Right lobe of liver (tissue), 6 donors: ENCODE measurements at regions not wholly inside any gene's neighbourhood (a gene's known extent, or its start where the extent isn't known, plus 50 kb on each side); places are given as distances from the start of the nearest gene placed in this dataset.
"Not testable (repeated sequence)": the region's sequence is repeated elsewhere in the genome, so short reads cannot be mapped to it uniquely, and the experiment has no call there.

Source experiments
- ATAC-seq, 4 donors: fragments of 200-7000 bp; cut with Tn5 transposase; one replicate each; pipeline ENCODE4 v1.9.1; 2020; ENCODE audit warnings: mild to moderate bottlenecking in 4 of 4, moderate library complexity in 4 of 4
- DNase-seq, 3 donors: peaks; one replicate each; pipeline ENCODE4 v3.0.0-alpha.2; 2020
- H3K27ac ChIP-seq, 3 donors: fragments of 200-600 bp; one replicate each; pipeline ENCODE4 v1.8.0; 2022
- H3K27me3 ChIP-seq, 2 donors: fragments of 200-600 bp; one replicate each; pipeline ENCODE4 v1.8.0; 2022
- H3K36me3 ChIP-seq, 4 donors: fragments of 200-600 bp; sonication (generic) in 1 of 4; one replicate each; pipeline versions ENCODE4 v1.5.1 to v1.8.0; 2017 to 2022; ENCODE audit warnings: control low read depth in 1 of 4
- H3K4me1 ChIP-seq, 4 donors: fragments of 200-600 bp; sonication (generic) in 1 of 4; one replicate each; pipeline versions ENCODE4 v1.5.1 to v1.8.0; 2017 to 2022; ENCODE audit warnings: control low read depth in 1 of 4
- H3K4me3 ChIP-seq, 3 donors: fragments of 200-600 bp; one replicate each; pipeline ENCODE4 v1.8.0; 2022
- H3K9me3 ChIP-seq, 4 donors: fragments of 200-600 bp; sonication (generic) in 1 of 4; one replicate each; pipeline versions ENCODE4 v1.5.1 to v1.8.0; 2017 to 2022; ENCODE audit warnings: control low read depth in 1 of 4
- POLR2A ChIP-seq: fragments of 450-650 bp; IDR thresholded peaks from one replicate; pipeline ENCODE4 v1.6.1; 2017; ENCODE audit warnings: antibody characterized with exemption, mild to moderate bottlenecking
- WGBS: methylation state at CpG from one replicate; pipeline ENCODE4 v1.1.6; 2018; ENCODE audit warnings: low coverage, low lambda C conversion rate; ENCODE audit not compliant: insufficient coverage; ENCODE audit errors: missing lambda C conversion rate; 5-methylcytosine and 5-hydroxymethylcytosine counted together
- intact Hi-C, 2 donors: fragments of 100-400 bp; cut with DNase I; formaldehyde crosslinking; loops; one replicate each; pipeline versions ENCODE4 v1.11.2 to v1.14.1; 2022
- TF ChIP-seq, protein P1 (sequence below), 4 donors: fragments of 200-600 bp in 3 of 4; fragments of 450-650 bp in 1 of 4; IDR thresholded peaks; one replicate each; pipeline versions ENCODE4 v1.5.1 to v1.8.0; 2016 to 2022; ENCODE audit warnings: antibody characterized with exemption in 4 of 4, mild to moderate bottlenecking in 2 of 4
- donor health status: DM: no; HTN: yes; CAD: no.
- donor health status: DM: no; HTN: no; CAD: no.
- donor health status: DM: no; HTN: no; CAD: no.
- donor health status: DM: no; HTN: yes; CAD: no.
- donor health status: DM: no; HTN: yes; CAD: no.

DNA sequence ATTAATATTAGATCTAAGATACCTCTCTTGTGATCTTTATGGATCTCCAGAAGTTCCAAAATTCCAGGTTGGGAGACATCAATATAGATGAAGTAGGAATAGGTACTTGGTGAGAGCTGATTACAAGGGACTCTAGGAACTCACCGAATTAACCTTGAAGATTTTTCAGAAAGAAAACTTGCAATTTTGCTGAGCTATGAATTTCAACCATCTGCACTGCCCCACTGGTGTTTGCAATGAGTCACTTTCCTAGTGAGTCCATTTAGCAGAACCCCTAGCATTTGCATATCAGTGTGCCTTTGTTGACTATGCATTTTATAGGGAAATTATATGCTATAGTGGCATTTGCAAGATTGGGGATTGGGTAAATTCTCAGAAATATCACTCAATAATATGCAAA, 122.0 kb downstream of the CTNND1 start:
- no peak for TF ChIP-seq POLR2A
- TF ChIP-seq, protein P1, sequence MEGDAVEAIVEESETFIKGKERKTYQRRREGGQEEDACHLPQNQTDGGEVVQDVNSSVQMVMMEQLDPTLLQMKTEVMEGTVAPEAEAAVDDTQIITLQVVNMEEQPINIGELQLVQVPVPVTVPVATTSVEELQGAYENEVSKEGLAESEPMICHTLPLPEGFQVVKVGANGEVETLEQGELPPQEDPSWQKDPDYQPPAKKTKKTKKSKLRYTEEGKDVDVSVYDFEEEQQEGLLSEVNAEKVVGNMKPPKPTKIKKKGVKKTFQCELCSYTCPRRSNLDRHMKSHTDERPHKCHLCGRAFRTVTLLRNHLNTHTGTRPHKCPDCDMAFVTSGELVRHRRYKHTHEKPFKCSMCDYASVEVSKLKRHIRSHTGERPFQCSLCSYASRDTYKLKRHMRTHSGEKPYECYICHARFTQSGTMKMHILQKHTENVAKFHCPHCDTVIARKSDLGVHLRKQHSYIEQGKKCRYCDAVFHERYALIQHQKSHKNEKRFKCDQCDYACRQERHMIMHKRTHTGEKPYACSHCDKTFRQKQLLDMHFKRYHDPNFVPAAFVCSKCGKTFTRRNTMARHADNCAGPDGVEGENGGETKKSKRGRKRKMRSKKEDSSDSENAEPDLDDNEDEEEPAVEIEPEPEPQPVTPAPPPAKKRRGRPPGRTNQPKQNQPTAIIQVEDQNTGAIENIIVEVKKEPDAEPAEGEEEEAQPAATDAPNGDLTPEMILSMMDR (IDR thresholded peaks at IDR 0.05), result no peak
- H3K9me3 ChIP-seq, result no peaks in the 10 kb centered on the region
- 75% methylated on average over 1 of the region's 1 CpG for WGBS
- no peaks in the 10 kb centered on the region for H3K27me3 ChIP-seq
- H3K27ac ChIP-seq, result no peak overlapping the region
- intact Hi-C loops, result no loop called here
- ATAC-seq (no peak), DNase-seq (no peak)
- no peak overlapping the region for H3K4me3 ChIP-seq
- H3K36me3 ChIP-seq, result no peaks in the 10 kb centered on the region
- H3K4me1 ChIP-seq, result no peaks in the 10 kb centered on the region

DNA sequence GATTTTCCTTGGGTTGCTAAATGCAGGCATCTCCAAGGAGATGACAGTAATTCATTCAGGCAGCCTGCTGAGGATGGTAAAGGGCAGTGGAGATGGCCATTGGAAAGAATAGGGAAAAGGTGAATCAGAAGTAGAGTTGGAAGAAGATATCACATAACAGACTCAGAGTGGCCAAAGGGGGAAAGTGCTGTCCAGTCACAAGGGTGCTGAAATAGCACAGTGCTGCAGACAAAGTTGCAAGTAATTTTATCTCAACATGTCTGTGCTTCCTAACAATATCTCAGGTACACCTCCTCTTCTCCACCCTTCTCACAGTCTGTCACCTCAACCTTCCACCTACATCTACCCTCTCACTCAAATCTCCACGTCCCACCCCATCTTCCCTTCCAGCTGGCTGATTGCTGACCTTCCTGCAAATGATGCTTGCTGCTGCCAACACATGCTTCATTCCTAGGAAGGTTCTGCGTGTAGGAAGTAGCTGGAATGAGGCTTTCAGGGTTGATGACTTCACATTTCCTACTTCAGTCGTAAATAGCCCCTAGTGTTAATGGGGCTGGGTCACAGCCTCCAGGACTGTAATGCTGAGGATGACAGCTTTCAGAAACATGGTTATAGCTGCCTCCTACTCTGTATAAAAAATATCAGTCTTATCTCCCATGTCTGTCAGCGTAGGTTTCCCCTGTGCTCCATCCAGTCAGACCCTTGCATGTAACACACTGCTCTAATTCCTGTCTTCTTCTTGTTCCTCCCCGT, 123.9 kb downstream of the CTNND1 start:
- WGBS, result 31% methylated on average over 5 of the region's 5 CpGs
- Histone ChIP-seq H3K27me3 (no peaks in the 10 kb centered on the region), H3K4me1 (no peaks in the 10 kb centered on the region), H3K27ac (no peak overlapping the region), H3K36me3 (no peaks in the 10 kb centered on the region), H3K9me3 (no peaks in the 10 kb centered on the region), H3K4me3 (no peak overlapping the region)
- ATAC-seq, result peak in 2 of 4 donors; percentile 22 to 38
- DNase-seq, result no peak
- intact Hi-C loops, result no loop called here
- TF ChIP-seq, protein P1 (IDR thresholded peaks at IDR 0.05), result no peak
- no peak for TF ChIP-seq POLR2A

DNA sequence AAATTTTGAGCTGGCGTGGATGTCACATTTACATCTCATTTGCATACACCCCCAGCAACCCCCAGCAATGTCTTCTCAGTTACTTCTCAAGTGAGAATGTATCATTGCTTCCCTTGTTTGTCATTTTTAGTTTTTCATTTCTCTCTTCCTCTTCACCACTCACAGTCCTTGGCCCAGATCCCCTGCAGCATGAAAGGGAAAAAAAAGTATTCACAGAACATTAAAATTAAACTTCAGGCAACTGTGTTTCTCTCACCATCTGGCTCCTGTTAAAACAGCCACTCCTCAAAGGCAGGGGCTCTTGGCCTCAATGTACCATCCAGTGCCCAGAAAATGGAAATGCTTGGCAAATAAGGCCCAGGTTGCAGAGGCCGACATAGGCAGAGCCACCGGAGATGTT, 126.8 kb downstream of the CTNND1 start:
- Histone ChIP-seq H3K27ac (no peak overlapping the region), H3K36me3 (no peaks in the 10 kb centered on the region), H3K4me1 (no peaks in the 10 kb centered on the region), H3K4me3 (no peak overlapping the region), H3K9me3 (no peaks in the 10 kb centered on the region), H3K27me3 (no peaks in the 10 kb centered on the region)
- TF ChIP-seq, protein P1 (IDR thresholded peaks at IDR 0.05), result no peak
- TF ChIP-seq POLR2A, result no peak
- WGBS, result 100% methylated on average over 1 of the region's 3 CpGs
- ATAC-seq (no peak), DNase-seq (no peak)
- intact Hi-C loops, result no loop called here

GRCh38 chr11:57890521-57890920, 128.9 kb downstream of the CTNND1 start:
- H3K4me1 ChIP-seq, result no peaks in the 10 kb centered on the region
- WGBS, result 91% methylated on average over 1 of the region's 1 CpG

DNA sequence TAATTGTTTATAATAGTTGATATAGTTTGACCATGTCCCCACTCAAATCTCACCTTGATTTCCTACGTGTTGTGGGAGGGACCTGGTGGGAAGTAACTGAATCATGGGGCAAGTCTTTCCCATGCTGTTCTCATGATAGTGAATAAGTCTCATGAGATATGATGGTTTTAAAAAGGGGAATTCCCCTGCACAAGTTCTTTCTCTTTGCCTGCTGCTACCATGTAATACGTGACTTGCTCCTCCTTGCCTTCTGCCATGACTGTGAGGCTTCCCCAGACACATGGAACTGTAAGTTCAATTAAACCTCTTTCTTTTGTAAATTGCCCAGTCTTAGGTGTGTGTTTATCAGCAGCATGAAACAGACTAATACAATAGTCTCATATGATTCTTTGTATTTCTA, 130.5 kb upstream of the OR9Q1 start:
- H3K4me3 ChIP-seq, H3K27ac ChIP-seq, H3K4me1 ChIP-seq, H3K9me3 ChIP-seq, H3K36me3 ChIP-seq, intact Hi-C loops, DNase-seq, H3K27me3 ChIP-seq, ATAC-seq: not testable (repeated sequence)
- 45% methylated on average over 2 of the region's 2 CpGs for WGBS

More at GRCh38 chr11:57890521-57890920, 128.9 kb downstream of the CTNND1 start:
- Histone ChIP-seq H3K36me3 (no peaks in the 10 kb centered on the region), H3K27ac (no peak overlapping the region), H3K9me3 (no peaks in the 10 kb centered on the region), H3K4me3 (no peak overlapping the region), H3K27me3 (no peaks in the 10 kb centered on the region)
- DNase-seq, result no peak
- ATAC-seq, result no peak
- intact Hi-C loops, result no loop called here
- no peak for TF ChIP-seq POLR2A
- TF ChIP-seq, protein P1 (IDR thresholded peaks at IDR 0.05), result no peak
